ENCODE measurements at regions not wholly inside any gene's neighbourhood (a gene's known extent, or its start where the extent isn't known, plus 50 kb on each side); places are given as distances from the start of the nearest gene placed in this dataset.

DNA sequence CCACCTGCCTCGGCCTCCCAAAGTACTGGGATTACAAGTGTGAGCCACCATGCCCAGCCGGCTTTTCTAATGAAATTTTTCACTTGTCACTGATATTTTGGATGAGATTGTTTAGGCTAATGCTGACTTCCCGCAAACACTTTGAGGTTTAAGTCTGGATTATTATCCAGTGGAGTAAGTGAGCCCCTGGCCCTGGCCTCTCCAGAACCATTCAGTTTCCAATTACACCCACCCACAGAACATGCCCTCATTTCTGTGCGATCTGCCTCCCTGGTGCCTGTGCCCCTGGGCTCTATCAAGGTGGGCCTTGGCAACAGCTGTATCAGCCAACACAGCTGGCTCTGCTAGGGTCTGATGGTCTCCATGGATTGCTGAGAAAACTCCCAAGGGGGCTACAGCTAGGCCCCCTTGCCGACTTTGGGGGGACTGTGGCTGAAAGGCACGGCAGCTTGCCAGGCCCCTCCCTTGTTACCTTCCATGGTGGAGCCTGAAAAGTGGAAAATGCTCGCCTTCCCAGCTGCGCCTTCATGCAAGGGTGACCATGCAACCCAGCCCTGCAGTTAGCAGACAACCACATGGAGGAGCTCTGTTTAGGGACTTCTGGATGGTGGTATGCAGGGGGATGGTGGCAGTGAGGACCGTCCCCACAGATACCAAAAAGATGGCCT, 288.9 kb downstream of the FAM43A start:
- TF ChIP-seq, protein P1, sequence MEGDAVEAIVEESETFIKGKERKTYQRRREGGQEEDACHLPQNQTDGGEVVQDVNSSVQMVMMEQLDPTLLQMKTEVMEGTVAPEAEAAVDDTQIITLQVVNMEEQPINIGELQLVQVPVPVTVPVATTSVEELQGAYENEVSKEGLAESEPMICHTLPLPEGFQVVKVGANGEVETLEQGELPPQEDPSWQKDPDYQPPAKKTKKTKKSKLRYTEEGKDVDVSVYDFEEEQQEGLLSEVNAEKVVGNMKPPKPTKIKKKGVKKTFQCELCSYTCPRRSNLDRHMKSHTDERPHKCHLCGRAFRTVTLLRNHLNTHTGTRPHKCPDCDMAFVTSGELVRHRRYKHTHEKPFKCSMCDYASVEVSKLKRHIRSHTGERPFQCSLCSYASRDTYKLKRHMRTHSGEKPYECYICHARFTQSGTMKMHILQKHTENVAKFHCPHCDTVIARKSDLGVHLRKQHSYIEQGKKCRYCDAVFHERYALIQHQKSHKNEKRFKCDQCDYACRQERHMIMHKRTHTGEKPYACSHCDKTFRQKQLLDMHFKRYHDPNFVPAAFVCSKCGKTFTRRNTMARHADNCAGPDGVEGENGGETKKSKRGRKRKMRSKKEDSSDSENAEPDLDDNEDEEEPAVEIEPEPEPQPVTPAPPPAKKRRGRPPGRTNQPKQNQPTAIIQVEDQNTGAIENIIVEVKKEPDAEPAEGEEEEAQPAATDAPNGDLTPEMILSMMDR (IDR thresholded peaks at IDR 0.05), result no peak
- TF ChIP-seq POLR2AphosphoS5 (IDR thresholded peaks at IDR 0.05; ENCODE audit: low read depth, low read length), result no peak

Data from Panc1 (cell line).